ENCODE measurements at regions not wholly inside any gene's neighbourhood (a gene's known extent, or its start where the extent isn't known, plus 50 kb on each side); places are given as distances from the start of the nearest gene placed in this dataset.

- ChIA-PET POLR2A (no interaction called here), CTCF (interaction anchor here (1.6 kb wide), 1 partner anchor 366 kb away, joined by 5 read pairs; no protein-coding TSS in a partner anchor)
- no peak for TF ChIP-seq CTCF (IDR thresholded peaks at IDR 0.05; ENCODE audit: insufficient read depth, low read depth, low read length)
- peaks cover 4% of the 10 kb centered on the region for H3K27me3 ChIP-seq (ENCODE audit: control insufficient read depth, insufficient read depth, low read length)
- H3K4me3 ChIP-seq (ENCODE audit: low read depth, low read length) = no peak overlapping the region
- no peak for DNase-seq (ENCODE audit: low read depth)
- no peaks in the 10 kb centered on the region for H3K36me3 ChIP-seq (ENCODE audit: control insufficient read depth, insufficient read depth, low read length)
These were observed 77.9 kb upstream of the CASZ1 start for GRCh38 chr1:10874351-10874750.

- no peak for TF ChIP-seq CTCF (IDR thresholded peaks at IDR 0.05; ENCODE audit: insufficient read depth, low read depth, low read length)
- Histone ChIP-seq H3K27me3 (ENCODE audit: control insufficient read depth, insufficient read depth, low read length) (peaks cover 7% of the 10 kb centered on the region), H3K36me3 (ENCODE audit: control insufficient read depth, insufficient read depth, low read length) (no peaks in the 10 kb centered on the region), H3K4me3 (ENCODE audit: low read depth, low read length) (no peak overlapping the region)
- no peak for DNase-seq (ENCODE audit: low read depth)
- CTCF ChIA-PET = interaction anchor here (1.2 to 1.4 kb wide), 2 partner anchors 10 to 19 kb away, joined by 3 to 4 read pairs; no protein-coding TSS in a partner anchor
- POLR2A ChIA-PET = no interaction called here
These were observed 81.4 kb upstream of the CASZ1 start for GRCh38 chr1:10877894-10878293.

- no peak for DNase-seq (ENCODE audit: low read depth)
- ChIA-PET POLR2A (no interaction called here), CTCF (interaction anchor here (1.2 to 3.1 kb wide), 4 partner anchors 10 to 384 kb away, joined by 3 to 19 read pairs (median 4); no protein-coding TSS in a partner anchor)
- TF ChIP-seq CTCF (IDR thresholded peaks at IDR 0.05; ENCODE audit: insufficient read depth, low read depth, low read length) = no peak
- Histone ChIP-seq H3K36me3 (ENCODE audit: control insufficient read depth, insufficient read depth, low read length) (no peaks in the 10 kb centered on the region), H3K27me3 (ENCODE audit: control insufficient read depth, insufficient read depth, low read length) (peaks cover 7% of the 10 kb centered on the region), H3K4me3 (ENCODE audit: low read depth, low read length) (no peak overlapping the region)
These were observed 82.0 kb upstream of the CASZ1 start for GRCh38 chr1:10878469-10878868.

- POLR2A ChIA-PET = no interaction called here
These were observed 83.6 kb upstream of the CASZ1 start for GRCh38 chr1:10880063-10880462.

GRCh38 chr1:10881046-10881445, 84.6 kb upstream of the CASZ1 start:
- ChIA-PET CTCF (interaction anchor here (0.6 to 3.1 kb wide), 4 partner anchors 15 to 1484 kb away, joined by 3 to 19 read pairs (median 4); no protein-coding TSS in a partner anchor), POLR2A (no interaction called here)
- Histone ChIP-seq H3K27me3 (ENCODE audit: control insufficient read depth, insufficient read depth, low read length) (peaks cover 4% of the 10 kb centered on the region), H3K36me3 (ENCODE audit: control insufficient read depth, insufficient read depth, low read length) (no peaks in the 10 kb centered on the region), H3K4me3 (ENCODE audit: low read depth, low read length) (no peak overlapping the region)
- no peak for TF ChIP-seq CTCF (IDR thresholded peaks at IDR 0.05; ENCODE audit: insufficient read depth, low read depth, low read length)
- no peak for DNase-seq (ENCODE audit: low read depth)

More at GRCh38 chr1:10880063-10880462, 83.6 kb upstream of the CASZ1 start:
- H3K4me3 ChIP-seq (ENCODE audit: low read depth, low read length) = no peak overlapping the region
- CTCF ChIA-PET = interaction anchor here (1.5 to 3.1 kb wide), 2 partner anchors 14 to 373 kb away, joined by 4 to 19 read pairs; no protein-coding TSS in a partner anchor
- no peak for TF ChIP-seq CTCF (IDR thresholded peaks at IDR 0.05; ENCODE audit: insufficient read depth, low read depth, low read length)
- peaks cover 4% of the 10 kb centered on the region for H3K27me3 ChIP-seq (ENCODE audit: control insufficient read depth, insufficient read depth, low read length)
- H3K36me3 ChIP-seq (ENCODE audit: control insufficient read depth, insufficient read depth, low read length) = no peaks in the 10 kb centered on the region
- no peak for DNase-seq (ENCODE audit: low read depth)

All from BJ (cell line).